ENCODE measurements at regions not wholly inside any gene's neighbourhood (a gene's known extent, or its start where the extent isn't known, plus 50 kb on each side); places are given as distances from the start of the nearest gene placed in this dataset.

- H3K4me3 ChIP-seq (ENCODE audit: low read depth, poor library complexity, severe bottlenecking) = no peak overlapping the region
- TF ChIP-seq CTCF (IDR thresholded peaks at IDR 0.05) (no peak), POLR2A (IDR thresholded peaks at IDR 0.05) (no peak)
- intact Hi-C loops (cut with DNase I; ENCODE audit: low total_unique reads) = no loop called here
- 91 to 92% methylated on average over 31 to 33 of the region's 33 CpGs for WGBS, 2 donors
- peak in 1 of 2 donors; percentile 77 for DNase-seq (ENCODE audit: low spot score in 2 of 2)
Observed at GRCh38 chr18:78390952-78391348, 588.7 kb upstream of the SALL3 start.

GRCh38 chr18:78393086-78393862 lies 586.3 kb upstream of the SALL3 start:
- intact Hi-C loops (cut with DNase I; ENCODE audit: low total_unique reads) = no loop called here
- WGBS, 2 donors = 51 to 54% methylated on average over 14 of the region's 14 CpGs
- DNase-seq (ENCODE audit: low spot score in 2 of 2) = no peak
- TF ChIP-seq CTCF (IDR thresholded peaks at IDR 0.05) = no peak
- TF ChIP-seq POLR2A (IDR thresholded peaks at IDR 0.05) = no peak
- H3K4me3 ChIP-seq (ENCODE audit: low read depth, poor library complexity, severe bottlenecking) = no peak overlapping the region

- no peak for DNase-seq (ENCODE audit: low spot score in 2 of 2)
- TF ChIP-seq CTCF (IDR thresholded peaks at IDR 0.05) (no peak), POLR2A (IDR thresholded peaks at IDR 0.05) (no peak)
- H3K4me3 ChIP-seq (ENCODE audit: low read depth, poor library complexity, severe bottlenecking) = no peak overlapping the region
- intact Hi-C loops (cut with DNase I; ENCODE audit: low total_unique reads) = no loop called here
- 87 to 89% methylated on average over 16 of the region's 16 CpGs for WGBS, 2 donors
Observed at GRCh38 chr18:78396077-78396476, 583.5 kb upstream of the SALL3 start.

- TF ChIP-seq POLR2A (IDR thresholded peaks at IDR 0.05) (no peak), CTCF (IDR thresholded peaks at IDR 0.05) (no peak)
- no peak overlapping the region for H3K4me3 ChIP-seq (ENCODE audit: low read depth, poor library complexity, severe bottlenecking)
- intact Hi-C loops (cut with DNase I; ENCODE audit: low total_unique reads) = no loop called here
- 89 to 93% methylated on average over 10 of the region's 10 CpGs for WGBS, 2 donors
- DNase-seq (ENCODE audit: low spot score in 2 of 2) = no peak
Observed at GRCh38 chr18:78396756-78397155, 582.9 kb upstream of the SALL3 start.

GRCh38 chr18:78399992-78400503 lies 579.6 kb upstream of the SALL3 start:
- no peak overlapping the region for H3K4me3 ChIP-seq (ENCODE audit: low read depth, poor library complexity, severe bottlenecking)
- WGBS, 2 donors = 74 to 78% methylated on average over 25 of the region's 25 CpGs
- DNase-seq (ENCODE audit: low spot score in 2 of 2) = peak in 1 of 2 donors; percentile 80
- TF ChIP-seq CTCF (IDR thresholded peaks at IDR 0.05) (no peak), POLR2A (IDR thresholded peaks at IDR 0.05) (no peak)
- intact Hi-C loops (cut with DNase I; ENCODE audit: low total_unique reads) = no loop called here
